Trophoblast cell (in vitro differentiated cells and primary cell): ENCODE measurements at regions not wholly inside any gene's neighbourhood (a gene's known extent, or its start where the extent isn't known, plus 50 kb on each side); places are given as distances from the start of the nearest gene placed in this dataset.
"Not testable (repeated sequence)": the region's sequence is repeated elsewhere in the genome, so short reads cannot be mapped to it uniquely, and the experiment has no call there.

Experiments
- DNase-seq, 2 donors: peaks; one replicate each; pipeline ENCODE4 v3.0.0-alpha.2; 2016
- H2AFZ ChIP-seq: 2 replicates; pipeline ENCODE4 v1.6.1; 2013; ENCODE audit warnings: low read length, moderate library complexity, mild to moderate bottlenecking; ENCODE audit not compliant: insufficient read depth, poor library complexity
- H2AK5ac ChIP-seq: 2 replicates; pipeline ENCODE4 v1.6.1; 2013; ENCODE audit warnings: mild to moderate bottlenecking, low read length
- H2BK120ac ChIP-seq: 2 replicates; pipeline ENCODE4 v1.6.1; 2013; ENCODE audit warnings: low read length, mild to moderate bottlenecking, moderate library complexity; ENCODE audit not compliant: insufficient read depth, poor library complexity
- H2BK12ac ChIP-seq: 2 replicates; pipeline ENCODE4 v1.6.1; 2013; ENCODE audit warnings: mild to moderate bottlenecking, low read length, moderate library complexity
- H2BK5ac ChIP-seq: 2 replicates; pipeline ENCODE4 v1.6.1; 2013; ENCODE audit warnings: low read length, low read depth, moderate library complexity, mild to moderate bottlenecking; ENCODE audit not compliant: poor library complexity
- H3K14ac ChIP-seq: 2 replicates; pipeline ENCODE4 v1.6.1; 2013; ENCODE audit warnings: mild to moderate bottlenecking, low read length
- H3K18ac ChIP-seq: 2 replicates; pipeline ENCODE4 v1.6.1; 2013; ENCODE audit warnings: mild to moderate bottlenecking, low read length
- H3K23ac ChIP-seq: 2 replicates; pipeline ENCODE4 v1.6.1; 2013; ENCODE audit warnings: low read length
- H3K27ac ChIP-seq: 2 replicates; pipeline ENCODE4 v1.5.1; 2013; ENCODE audit warnings: low read depth, mild to moderate bottlenecking, inconsistent platforms, low read length, moderate library complexity
- H3K27me3 ChIP-seq: 2 replicates; pipeline ENCODE4 v1.6.1; 2013; ENCODE audit warnings: inconsistent platforms, mild to moderate bottlenecking, low read length, moderate library complexity; ENCODE audit not compliant: insufficient read depth
- H3K36me3 ChIP-seq, 2 experiments: 1 replicate in 1 of 2; 2 replicates in 1 of 2; pipeline ENCODE4 v1.6.1; 2013; ENCODE audit warnings: low read length in 2 of 2, mild to moderate bottlenecking in 2 of 2, moderate library complexity in 1 of 2; ENCODE audit not compliant: insufficient read depth in 2 of 2, control insufficient read depth in 1 of 2
- H3K4ac ChIP-seq: 2 replicates; pipeline ENCODE4 v1.6.1; 2013; ENCODE audit warnings: low read depth, mild to moderate bottlenecking, low read length, moderate library complexity
- H3K4me1 ChIP-seq, 2 experiments: 1 replicate in 1 of 2; 2 replicates in 1 of 2; pipeline ENCODE4 v1.6.1; 2013; ENCODE audit warnings: low read length in 2 of 2, mild to moderate bottlenecking in 2 of 2, moderate library complexity in 1 of 2; ENCODE audit not compliant: insufficient read depth in 2 of 2, control insufficient read depth in 1 of 2
- H3K4me2 ChIP-seq: 2 replicates; pipeline ENCODE4 v1.6.1; 2013; ENCODE audit warnings: inconsistent platforms, mild to moderate bottlenecking, low read length, moderate library complexity
- H3K4me3 ChIP-seq: 2 replicates; pipeline ENCODE4 v1.5.1; 2013; ENCODE audit warnings: mild to moderate bottlenecking, low read depth, low read length, inconsistent platforms
- H3K79me1 ChIP-seq: one replicate; pipeline ENCODE4 v1.6.1; 2013; ENCODE audit warnings: low read length
- H3K79me2 ChIP-seq: 2 replicates; pipeline ENCODE4 v1.6.1; 2013; ENCODE audit warnings: low read length, mild to moderate bottlenecking; ENCODE audit not compliant: control insufficient read depth, insufficient read depth, poor library complexity
- H3K9ac ChIP-seq: 2 replicates; pipeline ENCODE4 v1.6.1; 2013; ENCODE audit warnings: mild to moderate bottlenecking, low read length
- H3K9me3 ChIP-seq: 2 replicates; pipeline ENCODE4 v1.6.1; 2013; ENCODE audit warnings: low read depth, mild to moderate bottlenecking, control low read depth, inconsistent platforms, low read length; ENCODE audit not compliant: insufficient read depth
- H4K12ac ChIP-seq: 2 replicates; pipeline ENCODE4 v1.6.1; 2013; ENCODE audit warnings: low read depth, mild to moderate bottlenecking, low read length, moderate library complexity
- H4K8ac ChIP-seq: 2 replicates; pipeline ENCODE4 v1.6.1; 2013; ENCODE audit warnings: low read depth, mild to moderate bottlenecking, low read length, moderate library complexity
- H4K91ac ChIP-seq: one replicate; pipeline ENCODE4 v1.6.1; 2013; ENCODE audit warnings: low read depth, mild to moderate bottlenecking, low read length, moderate library complexity
- WGBS: extraction: QIAGEN DNeasy Blood & Tissue Kit; methylation state at CpG from one replicate; pipeline ENCODE4 v1.1.7; 2013; ENCODE audit warnings: missing lambda C conversion rate; ENCODE audit not compliant: insufficient read length, insufficient coverage; ENCODE audit errors: extremely low coverage; 5-methylcytosine and 5-hydroxymethylcytosine counted together

DNA sequence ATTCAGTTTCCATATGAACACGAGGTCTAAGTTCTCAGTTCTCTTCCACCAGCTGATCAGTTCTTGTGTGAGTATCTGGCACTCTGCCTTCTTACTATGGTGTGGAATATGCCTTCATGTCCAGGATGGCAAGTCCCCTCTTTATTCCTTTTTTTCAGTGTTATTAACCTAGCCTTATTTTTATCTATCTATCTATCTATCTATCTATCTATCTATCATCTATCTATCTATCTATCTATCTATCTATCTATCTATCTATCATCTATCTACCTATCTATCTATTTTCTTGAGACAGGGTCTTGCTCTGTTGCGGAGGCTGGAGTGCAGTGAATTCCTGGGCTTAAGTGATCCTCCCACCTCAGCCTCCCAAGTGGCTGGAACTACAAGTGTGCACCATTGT, 329.2 kb upstream of the TNRC6C start:
- not testable (repeated sequence) for H3K27ac ChIP-seq, H3K36me3 ChIP-seq, H2AK5ac ChIP-seq, H3K4me3 ChIP-seq, H2BK120ac ChIP-seq, H4K12ac ChIP-seq, H3K4ac ChIP-seq, H3K9ac ChIP-seq, H3K79me1 ChIP-seq, H2BK5ac ChIP-seq, H3K27me3 ChIP-seq, H2BK12ac ChIP-seq, H3K9me3 ChIP-seq, H3K4me1 ChIP-seq, H3K79me2 ChIP-seq, H4K8ac ChIP-seq, H3K23ac ChIP-seq, H4K91ac ChIP-seq, H3K18ac ChIP-seq, DNase-seq, H2AFZ ChIP-seq, H3K14ac ChIP-seq, H3K4me2 ChIP-seq
- no CpG with 5 or more reads among the region's 2 CpGs for WGBS

DNA sequence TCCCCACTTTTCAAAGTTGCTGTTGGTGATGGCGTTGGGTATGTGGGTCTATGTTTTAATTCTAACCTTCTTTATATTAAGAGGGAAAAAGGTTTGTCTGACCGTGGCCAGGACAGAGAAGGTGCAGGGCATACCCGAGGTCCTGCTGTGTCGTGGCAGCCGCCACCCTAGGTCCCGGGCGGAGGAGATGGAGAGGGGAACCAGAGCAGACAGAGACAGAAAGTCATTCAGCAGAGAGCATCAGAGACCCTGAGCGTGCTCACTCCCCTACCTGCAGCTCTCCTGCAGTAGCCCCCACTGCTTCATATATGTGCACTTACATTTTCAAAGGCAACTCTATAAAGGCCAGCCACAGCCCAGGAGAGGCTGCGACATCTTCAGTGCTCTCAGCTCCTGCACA, 327.2 kb upstream of the TNRC6C start:
- no peak overlapping the region for H3K14ac ChIP-seq
- WGBS = no CpG with 5 or more reads among the region's 9 CpGs

DNA sequence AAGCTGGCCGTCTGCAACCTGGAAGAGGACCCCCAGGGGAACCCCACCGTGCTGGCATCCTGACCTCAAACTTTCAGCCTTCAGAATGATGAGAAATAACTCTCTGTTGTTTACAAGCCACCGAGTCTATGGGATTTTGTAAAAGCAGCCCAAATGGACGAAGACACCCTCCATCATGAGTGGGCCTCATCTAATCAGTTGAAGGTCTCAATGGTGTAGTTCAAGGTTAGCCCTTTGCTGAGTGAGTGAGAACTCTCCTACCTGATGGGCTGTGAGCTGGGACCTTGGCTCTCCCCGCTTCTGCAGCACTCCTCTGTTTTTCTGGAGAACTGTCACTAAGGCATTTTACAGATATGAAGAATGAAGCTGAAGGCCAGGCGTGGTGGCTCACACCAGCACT, 325.9 kb upstream of the TNRC6C start:
- H3K23ac ChIP-seq = no peak overlapping the region
- H3K4ac ChIP-seq = no peak overlapping the region
- no peaks in the 10 kb centered on the region for H3K27me3 ChIP-seq
- no peaks in the 10 kb centered on the region for H3K36me3 ChIP-seq
- H3K79me1 ChIP-seq = no peaks in the 10 kb centered on the region
- H3K18ac ChIP-seq = no peak overlapping the region
- H2AFZ ChIP-seq = no peak overlapping the region
- no peak overlapping the region for H4K91ac ChIP-seq
- no peak overlapping the region for H2BK5ac ChIP-seq
- H4K8ac ChIP-seq = no peak overlapping the region
- H3K27ac ChIP-seq = no peak overlapping the region
- no peak overlapping the region for H4K12ac ChIP-seq
- no peak overlapping the region for H2BK12ac ChIP-seq
- no peak overlapping the region for H3K14ac ChIP-seq
- no peak for DNase-seq
- no peak overlapping the region for H3K9ac ChIP-seq
- no peaks in the 10 kb centered on the region for H3K9me3 ChIP-seq
- no peak overlapping the region for H3K4me2 ChIP-seq
- no CpG with 5 or more reads among the region's 6 CpGs for WGBS
- no peak overlapping the region for H2BK120ac ChIP-seq
- H3K4me3 ChIP-seq = no peak overlapping the region
- no peaks in the 10 kb centered on the region for H3K4me1 ChIP-seq
- no peak overlapping the region for H2AK5ac ChIP-seq
- H3K79me2 ChIP-seq = no peaks in the 10 kb centered on the region

More for the DNA sequence above, 327.2 kb upstream of the TNRC6C start:
- Histone ChIP-seq H3K27me3 (no peaks in the 10 kb centered on the region), H3K9ac (no peak overlapping the region), H3K27ac (no peak overlapping the region), H2BK120ac (no peak overlapping the region), H3K23ac (no peak overlapping the region), H2BK5ac (no peak overlapping the region), H3K18ac (no peak overlapping the region), H4K8ac (no peak overlapping the region), H4K12ac (no peak overlapping the region), H3K9me3 (no peaks in the 10 kb centered on the region), H3K4me3 (no peak overlapping the region), H3K36me3 (no peaks in the 10 kb centered on the region), H2AFZ (no peak overlapping the region), H4K91ac (no peak overlapping the region), H2AK5ac (no peak overlapping the region), H3K4me2 (no peak overlapping the region), H3K4me1 (no peaks in the 10 kb centered on the region), H3K4ac (no peak overlapping the region), H2BK12ac (no peak overlapping the region), H3K79me1 (no peaks in the 10 kb centered on the region), H3K79me2 (no peaks in the 10 kb centered on the region)
- no peak for DNase-seq

GRCh38 chr17:77634710-77635109, 323.8 kb upstream of the TNRC6C start:
- Histone ChIP-seq H3K36me3 (no peaks in the 10 kb centered on the region), H2BK120ac (no peak overlapping the region), H4K91ac (no peak overlapping the region), H3K4me3 (no peak overlapping the region), H3K27me3 (no peaks in the 10 kb centered on the region), H3K9me3 (no peaks in the 10 kb centered on the region), H2AK5ac (no peak overlapping the region), H4K12ac (no peak overlapping the region), H3K27ac (no peak overlapping the region), H2AFZ (no peak overlapping the region), H3K4me1 (no peaks in the 10 kb centered on the region), H3K4me2 (no peak overlapping the region), H2BK5ac (no peak overlapping the region), H3K9ac (no peak overlapping the region), H4K8ac (no peak overlapping the region), H3K18ac (no peak overlapping the region), H3K79me1 (no peaks in the 10 kb centered on the region), H3K14ac (no peak overlapping the region), H3K4ac (no peak overlapping the region), H3K23ac (no peak overlapping the region), H2BK12ac (no peak overlapping the region), H3K79me2 (no peaks in the 10 kb centered on the region)
- no peak for DNase-seq
- WGBS = no CpG with 5 or more reads among the region's 4 CpGs
